ENCODE measurements at regions not wholly inside any gene's neighbourhood (a gene's known extent, or its start where the extent isn't known, plus 50 kb on each side); places are given as distances from the start of the nearest gene placed in this dataset.
A peak's percentile ranks its signal among the peaks of the same experiment; 100 is the strongest.

- TF ChIP-seq CTCF (IDR thresholded peaks at IDR 0.05; ENCODE audit: insufficient read depth, missing control alignments), result no peak
- DNase-seq (ENCODE audit: insufficient read length, low spot score) (no peak), FAIRE-seq (no peak)
Measured at GRCh38 chr9:36738318-36738976, 165.8 kb downstream of the MELK start.

GRCh38 chr9:36739373-36740116 lies 166.8 kb downstream of the MELK start:
- TF ChIP-seq CTCF (IDR thresholded peaks at IDR 0.05; ENCODE audit: insufficient read depth, missing control alignments), result no peak
- peak; percentile 73 for DNase-seq (ENCODE audit: insufficient read length, low spot score)
- FAIRE-seq, result no peak

DNA sequence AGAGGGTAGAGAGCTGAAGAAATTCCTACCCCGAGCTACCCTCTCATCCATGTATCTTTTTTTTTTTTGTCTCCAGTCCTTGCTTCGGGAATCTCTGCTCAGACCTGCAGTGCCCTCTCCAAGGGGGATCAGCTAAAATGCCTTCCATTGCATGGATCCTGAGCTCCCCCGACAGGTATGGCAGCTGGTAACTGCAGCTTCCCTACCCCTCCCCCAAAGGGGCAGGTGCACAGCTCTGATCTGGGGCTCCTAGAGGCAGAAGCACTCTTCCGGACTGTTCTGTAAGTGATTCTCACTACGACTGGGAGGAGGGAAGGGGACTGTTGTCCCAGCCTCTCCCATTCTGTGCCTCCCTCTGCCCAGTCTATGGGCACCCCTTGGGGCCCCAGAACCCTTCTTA lies 169.6 kb downstream of the MELK start:
- no peak for TF ChIP-seq CTCF (IDR thresholded peaks at IDR 0.05; ENCODE audit: insufficient read depth, missing control alignments)
- no peak for FAIRE-seq
- no peak for DNase-seq (ENCODE audit: insufficient read length, low spot score)

GRCh38 chr9:36744678-36745077 lies 172.0 kb downstream of the MELK start:
- FAIRE-seq, result no peak
- no peak for DNase-seq (ENCODE audit: insufficient read length, low spot score)

GRCh38 chr9:36745977-36746376 lies 173.3 kb downstream of the MELK start:
- DNase-seq (ENCODE audit: insufficient read length, low spot score) (no peak), FAIRE-seq (no peak)
- TF ChIP-seq CTCF (IDR thresholded peaks at IDR 0.05; ENCODE audit: insufficient read depth, missing control alignments), result no peak

More at GRCh38 chr9:36744678-36745077, 172.0 kb downstream of the MELK start:
- TF ChIP-seq CTCF (IDR thresholded peaks at IDR 0.05; ENCODE audit: insufficient read depth, missing control alignments), result no peak

- FAIRE-seq (no peak), DNase-seq (ENCODE audit: insufficient read length, low spot score) (no peak)
- TF ChIP-seq CTCF (IDR thresholded peaks at IDR 0.05; ENCODE audit: insufficient read depth, missing control alignments), result no peak
Measured at GRCh38 chr9:36746415-36746814, 173.7 kb downstream of the MELK start.

DNA sequence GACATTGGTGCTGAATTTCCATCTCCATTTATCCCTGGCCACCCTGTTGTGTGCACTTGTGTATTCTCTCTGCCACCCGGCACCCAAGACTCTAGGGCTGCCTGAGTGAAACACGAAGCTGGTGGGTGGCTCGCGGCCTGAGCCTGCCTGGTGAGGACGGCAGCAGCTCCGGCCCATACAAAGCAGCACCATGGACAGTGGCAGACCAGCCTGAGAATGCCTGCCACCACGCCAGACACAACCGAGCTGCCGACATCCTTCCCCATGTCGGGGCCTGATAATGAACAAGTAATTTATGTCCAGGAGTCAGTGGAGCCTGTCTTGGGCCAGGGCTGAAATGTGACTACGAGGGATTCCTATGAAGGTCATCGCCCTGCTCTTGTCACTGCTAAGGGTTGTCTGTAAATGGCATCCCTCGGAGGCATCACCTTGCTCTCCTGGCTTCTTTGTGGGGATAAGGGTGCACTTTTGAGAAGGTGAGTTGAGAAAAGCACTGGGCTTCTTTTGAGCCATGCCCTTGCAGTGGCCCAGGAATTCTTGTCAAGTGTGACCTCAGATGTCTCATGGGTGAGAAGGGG lies 175.7 kb downstream of the MELK start:
- TF ChIP-seq CTCF (IDR thresholded peaks at IDR 0.05; ENCODE audit: insufficient read depth, missing control alignments), result no peak
- DNase-seq (ENCODE audit: insufficient read length, low spot score) (no peak), FAIRE-seq (no peak)

All from D721Med (cell line).